ENCODE measurements at regions not wholly inside any gene's neighbourhood (a gene's known extent, or its start where the extent isn't known, plus 50 kb on each side); places are given as distances from the start of the nearest gene placed in this dataset.
A peak's percentile ranks its signal among the peaks of the same experiment; 100 is the strongest.

GRCh38 chr1:170470121-170470520 is 61.8 kb upstream of the GORAB start:
- no peaks in the 10 kb centered on the region for H3K9me3 Mint-ChIP-seq
- no peaks in the 10 kb centered on the region for H3K4me1 Mint-ChIP-seq
- H3K27me3 Mint-ChIP-seq, result no peaks in the 10 kb centered on the region
- H3K27ac Mint-ChIP-seq, result no peak overlapping the region
- ATAC-seq, result no peak
- H3K4me3 Mint-ChIP-seq, result no peak overlapping the region
- no peaks in the 10 kb centered on the region for H3K36me3 Mint-ChIP-seq

- H3K36me3 Mint-ChIP-seq, result no peaks in the 10 kb centered on the region
- no peak for ATAC-seq
- H3K4me3 Mint-ChIP-seq, result no peak overlapping the region
- no peak overlapping the region for H3K27ac Mint-ChIP-seq
- H3K4me1 Mint-ChIP-seq, result no peaks in the 10 kb centered on the region
- no peaks in the 10 kb centered on the region for H3K27me3 Mint-ChIP-seq
- no peaks in the 10 kb centered on the region for H3K9me3 Mint-ChIP-seq
Observed at GRCh38 chr1:170471398-170472053, 60.4 kb upstream of the GORAB start.

GRCh38 chr1:170481000-170481399 is 51.0 kb upstream of the GORAB start:
- H3K9me3 Mint-ChIP-seq, result no peaks in the 10 kb centered on the region
- no peaks in the 10 kb centered on the region for H3K4me1 Mint-ChIP-seq
- no peak overlapping the region for H3K4me3 Mint-ChIP-seq
- peaks cover 19% of the 10 kb centered on the region for H3K27me3 Mint-ChIP-seq
- no peak overlapping the region for H3K27ac Mint-ChIP-seq
- H3K36me3 Mint-ChIP-seq, result no peaks in the 10 kb centered on the region
- peak; percentile 31 for ATAC-seq
